HG02981 (cell line): ENCODE measurements at regions not wholly inside any gene's neighbourhood (a gene's known extent, or its start where the extent isn't known, plus 50 kb on each side); places are given as distances from the start of the nearest gene placed in this dataset.

Source experiments
- ATAC-seq: cut with Tn5 transposase; IDR thresholded peaks from one replicate; pipeline ENCODE4 v1.9.1; 2021; ENCODE audit warnings: mild to moderate bottlenecking, moderate library complexity; ENCODE audit not compliant: unreplicated experiment

DNA sequence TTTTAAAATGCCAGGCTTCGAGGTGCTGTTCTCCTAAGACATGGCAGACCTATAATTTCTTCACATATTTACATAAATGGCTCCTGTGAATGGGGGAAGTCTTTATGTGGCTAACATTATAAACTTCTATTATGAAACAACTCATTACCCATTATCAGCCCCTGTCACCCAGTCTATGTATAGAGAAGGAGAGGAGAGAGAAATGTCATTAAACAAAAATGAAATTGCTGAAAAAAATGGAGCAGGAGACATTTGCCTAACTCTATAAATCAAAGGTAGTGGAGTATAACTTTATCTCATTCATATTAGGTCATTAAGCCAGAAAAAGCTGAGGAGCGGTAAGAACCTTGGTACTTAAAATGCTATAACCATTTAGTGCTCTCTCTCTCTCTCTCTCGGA lies 71.9 kb upstream of the KRR1 start:
- ATAC-seq: no peak

DNA sequence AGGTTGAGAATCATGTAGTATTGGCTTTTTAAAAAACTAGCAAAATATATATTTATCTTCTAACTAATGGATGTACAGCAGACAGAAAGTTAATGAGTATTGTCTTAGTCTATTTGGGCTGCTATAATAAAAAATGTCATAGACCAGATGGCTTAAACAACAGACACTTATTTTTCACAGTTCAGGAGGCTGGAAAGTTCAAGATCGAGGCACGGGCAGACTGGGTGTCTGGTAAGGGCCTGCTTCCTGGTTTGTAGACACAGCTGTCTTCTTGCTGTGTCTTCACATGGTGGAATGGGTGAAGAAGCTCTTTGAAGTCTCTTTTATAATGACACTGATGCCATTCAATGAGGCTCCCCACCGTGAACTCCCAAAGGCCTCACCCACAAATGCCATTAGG lies 70.1 kb upstream of the KRR1 start:
- no peak for ATAC-seq

DNA sequence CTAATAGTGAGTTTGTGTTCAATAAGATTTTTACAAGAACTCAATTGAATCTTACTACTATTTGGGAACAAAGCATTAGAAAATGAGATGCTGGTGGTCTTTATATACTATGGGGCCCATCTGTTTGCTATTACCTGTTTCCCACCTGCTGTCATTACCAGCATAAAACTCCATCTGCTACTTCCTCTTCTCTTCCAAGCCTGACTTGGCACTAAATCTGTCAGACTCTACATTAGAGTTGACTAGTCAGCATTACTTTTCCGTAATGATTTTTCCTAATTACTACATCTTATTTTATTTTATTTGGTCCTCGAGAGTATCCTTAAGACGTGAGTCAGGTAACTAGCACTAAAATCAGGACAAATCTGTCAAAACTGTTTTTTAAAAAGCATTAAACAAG lies 68.1 kb upstream of the KRR1 start:
- no peak for ATAC-seq

DNA sequence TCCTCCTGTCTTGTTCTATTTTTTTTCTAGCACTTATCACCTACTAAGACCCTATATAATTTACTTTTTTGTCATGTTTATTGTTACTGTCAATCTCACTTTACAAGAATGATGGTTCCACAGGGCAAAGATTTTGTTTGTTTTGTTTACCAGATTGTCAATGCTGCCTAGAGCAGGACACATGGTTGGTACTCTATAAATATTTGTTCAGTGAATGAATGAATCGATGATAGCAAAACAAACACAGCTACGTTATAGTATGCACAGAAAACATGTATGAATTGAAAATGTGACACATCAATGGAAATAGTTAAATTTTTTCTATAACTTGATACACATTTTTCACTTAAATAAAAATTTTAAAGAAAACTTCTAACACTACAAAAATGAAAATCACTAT lies 67.1 kb upstream of the KRR1 start:
- ATAC-seq: no peak

DNA sequence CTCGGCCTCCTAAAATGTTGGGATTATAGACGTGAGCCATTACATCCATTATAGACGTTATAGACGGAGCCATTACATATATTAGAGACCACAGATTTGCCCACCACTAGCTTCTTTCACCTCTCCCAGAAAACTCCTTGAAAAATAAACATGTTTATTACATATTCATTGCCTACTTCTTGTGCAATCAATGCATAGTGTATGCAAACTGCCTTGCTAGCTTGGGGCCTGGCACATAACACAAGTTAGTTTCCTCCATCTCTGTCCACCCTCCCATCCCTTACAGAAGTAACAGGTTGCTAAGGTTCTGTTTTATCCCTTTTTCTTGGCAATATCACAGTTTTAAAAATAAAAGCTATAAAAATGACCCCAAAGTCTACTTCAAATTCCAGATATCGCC lies 66.4 kb upstream of the KRR1 start:
- no peak for ATAC-seq

DNA sequence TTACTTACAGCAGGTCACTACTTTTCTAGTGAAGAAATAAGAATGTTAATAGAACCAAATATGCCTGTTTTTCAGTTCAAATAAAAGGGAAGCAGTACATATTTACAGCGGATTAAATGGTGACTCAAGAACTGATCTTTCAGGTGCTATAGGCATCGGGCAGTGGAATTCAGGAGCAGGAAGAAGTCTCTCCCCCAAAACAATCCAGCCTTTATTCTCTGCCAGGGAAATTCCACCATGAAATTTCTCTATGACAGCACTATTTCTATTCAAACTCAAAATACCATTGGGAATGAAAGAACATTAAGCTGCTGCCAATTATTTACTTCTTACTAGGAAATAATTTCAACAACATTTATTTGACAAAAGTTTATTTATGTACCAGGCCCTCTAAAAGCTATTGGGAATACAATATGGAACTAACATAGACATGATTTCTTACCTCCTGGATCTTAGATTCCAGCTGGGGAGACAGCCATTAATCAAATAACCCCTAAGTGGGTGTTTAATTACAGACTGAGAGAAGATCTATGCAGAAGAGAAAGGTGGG lies 60.3 kb upstream of the KRR1 start:
- ATAC-seq: no peak

DNA sequence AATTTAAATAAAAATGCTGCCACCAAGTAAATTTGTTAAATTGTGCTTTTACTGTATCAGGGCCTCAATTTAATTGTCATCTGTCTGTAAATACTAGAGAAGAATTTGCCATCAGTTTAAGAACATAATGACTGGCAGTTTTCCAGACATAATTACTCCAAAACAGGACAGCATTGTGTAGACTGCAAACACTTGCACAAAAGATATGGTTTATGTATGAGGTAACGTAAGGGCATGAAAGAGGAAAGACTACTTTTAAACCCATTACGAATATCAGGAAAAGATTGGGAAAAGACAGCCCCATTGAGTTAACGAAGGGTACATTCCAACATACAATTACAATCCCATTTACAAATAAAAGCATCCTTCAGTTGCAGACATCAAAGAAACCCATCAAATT lies 59.8 kb upstream of the KRR1 start:
- no peak for ATAC-seq

DNA sequence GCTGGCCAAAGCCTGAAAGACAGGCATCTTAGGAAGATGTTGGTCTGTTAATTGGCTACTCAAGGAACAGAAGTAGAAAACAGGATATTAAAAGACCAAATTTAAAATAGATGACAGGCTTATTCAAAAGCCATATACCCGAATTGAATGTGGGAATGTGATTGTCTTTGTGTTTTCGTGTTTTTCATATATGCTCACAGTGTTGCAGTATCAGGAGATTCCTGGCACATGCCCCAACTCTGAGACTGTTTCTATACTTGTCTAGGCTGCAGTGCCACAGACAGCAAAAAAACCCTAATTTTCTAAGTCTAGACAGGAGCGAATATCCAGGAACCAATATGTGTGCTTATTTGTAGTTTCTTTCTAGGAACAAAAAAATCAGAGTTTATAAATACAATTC lies 57.4 kb upstream of the KRR1 start:
- no peak for ATAC-seq

DNA sequence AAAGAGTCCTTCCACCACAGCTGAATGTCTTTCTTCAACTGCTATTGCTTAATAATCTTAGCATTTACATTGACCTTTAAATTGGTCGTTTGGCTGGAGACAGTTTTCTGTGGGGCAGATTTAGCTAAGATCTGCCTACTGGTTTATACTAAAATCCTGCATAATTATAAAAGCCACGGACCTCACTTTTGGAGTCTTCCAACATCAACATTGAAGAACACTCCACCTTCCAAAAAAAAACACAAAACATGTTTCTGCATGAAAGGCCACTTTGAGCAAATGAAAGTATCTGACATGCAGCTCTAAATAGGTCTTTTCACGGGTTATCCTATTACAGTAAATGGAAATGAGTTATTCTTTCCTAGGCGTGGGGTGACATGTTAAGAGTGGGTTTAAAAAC lies 57.0 kb upstream of the KRR1 start:
- ATAC-seq: no peak

DNA sequence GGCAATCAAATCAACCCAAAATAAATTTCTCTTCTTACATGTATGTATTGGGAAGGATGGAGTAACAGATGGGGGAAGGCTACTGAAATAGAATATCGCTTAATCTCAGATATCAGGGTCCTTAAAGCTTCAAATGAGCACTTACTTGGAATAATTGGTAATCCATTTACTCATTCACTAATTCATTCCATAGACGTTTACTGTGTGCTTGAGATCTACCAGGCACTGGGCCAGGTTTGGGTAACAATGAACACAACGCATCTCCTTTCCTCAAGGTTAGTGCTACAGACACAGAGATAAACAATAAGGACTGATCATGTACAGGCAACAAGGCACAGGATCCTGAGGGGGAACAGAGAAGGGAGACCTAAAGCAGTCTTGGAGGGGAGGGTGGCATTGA lies 54.4 kb upstream of the KRR1 start:
- ATAC-seq: no peak

DNA sequence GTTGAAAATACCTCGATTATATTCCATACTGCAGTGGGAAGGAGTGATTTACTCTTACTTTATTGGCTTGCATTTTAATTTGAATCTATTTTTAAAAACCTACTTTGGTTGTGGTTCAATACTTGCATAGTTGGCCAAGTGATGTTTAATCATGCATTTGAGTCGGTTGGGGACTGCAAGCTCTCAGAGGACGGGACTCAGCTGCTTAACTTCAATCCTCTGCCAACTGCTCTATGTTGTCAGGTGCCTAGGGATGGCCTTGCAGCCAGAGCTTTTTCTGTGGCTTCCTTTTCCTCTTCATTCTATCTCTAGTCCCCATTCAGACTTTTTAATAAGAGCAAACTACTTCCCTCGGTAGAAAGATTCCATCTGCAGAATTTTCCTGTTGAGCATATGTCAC lies 53.4 kb upstream of the KRR1 start:
- no peak for ATAC-seq

DNA sequence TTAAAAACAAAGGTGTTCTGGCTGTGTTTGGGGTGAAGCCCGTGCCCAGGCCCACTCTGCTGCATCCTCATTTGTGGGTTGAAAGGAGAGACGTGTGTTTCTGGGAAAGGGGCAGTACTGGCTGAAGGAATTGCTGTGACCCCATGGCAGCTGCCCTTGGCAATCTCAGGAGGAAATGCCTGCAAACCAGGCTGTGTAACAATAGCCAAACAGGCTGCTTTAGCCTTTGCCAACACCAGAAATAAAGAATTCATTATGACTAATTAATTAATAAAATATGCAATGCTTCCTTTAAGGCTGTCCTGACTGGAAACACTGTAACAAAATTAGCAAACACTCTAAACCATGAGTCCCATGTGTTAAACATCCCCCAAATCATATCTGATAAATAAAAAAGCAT lies 53.0 kb upstream of the KRR1 start:
- ATAC-seq: no peak

DNA sequence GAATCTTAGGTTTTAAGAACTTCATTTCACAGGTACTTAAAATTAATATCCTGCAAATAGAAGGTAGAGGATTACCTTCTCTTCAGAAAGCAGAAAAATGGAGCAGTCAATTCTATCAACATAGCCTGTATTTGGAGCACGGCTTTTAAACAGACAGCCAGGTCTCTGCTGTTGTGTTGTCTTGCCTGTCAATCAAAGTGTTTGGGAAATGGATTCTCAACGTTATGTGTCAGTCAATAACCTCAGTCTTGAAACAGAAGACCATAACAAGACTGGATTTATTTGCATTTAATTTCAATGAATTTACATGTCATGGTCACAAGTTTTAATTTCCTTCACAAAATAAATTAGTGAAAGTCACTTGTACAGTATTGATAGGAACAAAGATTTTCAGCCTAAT lies 51.9 kb upstream of the KRR1 start:
- no peak for ATAC-seq

DNA sequence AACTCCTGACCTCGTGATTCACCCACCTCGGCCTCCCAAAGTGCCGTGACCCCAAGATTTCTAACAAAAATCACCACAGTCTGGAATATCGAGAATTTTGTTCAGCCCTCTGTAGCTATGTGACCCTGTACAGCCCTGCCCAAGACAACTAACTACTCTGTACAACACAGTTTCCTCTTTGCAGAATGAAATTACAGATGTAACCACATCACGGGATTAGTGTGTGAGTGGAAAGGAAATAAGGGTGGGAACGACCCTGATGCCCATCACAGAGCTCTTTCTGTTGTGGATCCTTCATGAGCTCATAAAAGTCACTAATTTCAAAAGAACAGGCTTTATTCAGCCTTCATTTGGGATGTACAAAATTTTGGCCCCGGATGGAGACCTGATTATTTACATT lies 50.5 kb upstream of the KRR1 start:
- no peak for ATAC-seq
